Tongue (tissue), 1 donor: ENCODE measurements at regions not wholly inside any gene's neighbourhood (a gene's known extent, or its start where the extent isn't known, plus 50 kb on each side); places are given as distances from the start of the nearest gene placed in this dataset.
"Not testable (repeated sequence)": the region's sequence is repeated elsewhere in the genome, so short reads cannot be mapped to it uniquely, and the experiment has no call there.

ENCODE experiments used
- DNase-seq: peaks from one replicate; pipeline ENCODE4 v3.0.0-alpha.2; 2015

DNA sequence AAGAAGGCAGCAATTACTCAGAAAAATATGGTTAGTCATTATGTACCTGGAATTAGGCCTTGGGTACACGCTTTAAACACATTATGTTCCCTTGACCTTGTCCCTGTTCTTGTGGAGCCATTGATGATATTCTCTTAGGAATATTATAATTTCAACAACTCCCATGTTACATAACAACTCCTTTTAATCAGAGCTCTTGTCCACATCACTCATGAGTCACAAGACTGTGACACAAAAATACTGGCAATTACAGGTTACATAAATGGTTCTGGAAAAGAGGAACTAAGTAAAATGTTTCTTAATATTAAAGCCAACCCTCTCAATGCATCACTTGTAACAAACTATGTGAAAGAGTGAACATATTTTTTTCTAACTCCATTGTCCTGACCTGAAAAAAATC lies 143.8 kb upstream of the PCLO start:
- DNase-seq, result no peak

DNA sequence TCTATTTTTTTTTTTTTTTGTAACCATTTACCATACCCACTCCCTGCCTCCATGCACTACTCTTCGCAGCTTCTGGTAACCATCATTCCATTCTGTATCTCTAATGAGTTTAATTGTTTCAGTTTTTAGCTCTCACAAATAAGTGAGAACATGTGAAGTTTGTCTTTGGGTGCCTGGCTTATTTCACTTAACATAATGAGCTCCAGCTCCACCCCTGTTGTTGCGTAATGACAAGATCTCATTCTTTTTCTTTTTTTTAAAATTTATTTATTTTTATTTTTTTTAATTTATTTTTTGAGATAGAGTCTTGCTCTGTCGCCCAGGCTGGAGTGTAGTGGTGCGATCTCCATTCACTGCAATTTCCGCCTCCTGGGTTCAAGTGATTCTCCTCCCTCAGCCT lies 142.3 kb upstream of the PCLO start:
- DNase-seq, result no peak

DNA sequence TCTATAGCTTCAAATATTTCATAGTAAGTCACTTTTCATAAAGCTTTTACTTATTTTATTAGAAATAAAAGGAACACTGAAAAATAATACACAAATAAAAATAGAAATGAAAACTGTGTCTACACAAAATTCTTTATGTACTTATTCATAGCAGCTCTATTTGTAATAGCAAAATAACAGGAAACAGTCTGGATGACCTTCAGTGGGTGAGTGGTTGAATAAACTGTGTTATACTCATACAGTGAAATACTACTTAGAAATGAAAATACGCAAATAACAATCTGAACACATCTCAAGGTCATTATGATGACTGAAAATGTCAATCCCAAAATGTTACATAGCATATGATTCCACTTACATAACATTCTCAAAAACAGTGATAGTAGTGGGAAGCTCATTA lies 138.7 kb upstream of the PCLO start:
- no peak for DNase-seq

DNA sequence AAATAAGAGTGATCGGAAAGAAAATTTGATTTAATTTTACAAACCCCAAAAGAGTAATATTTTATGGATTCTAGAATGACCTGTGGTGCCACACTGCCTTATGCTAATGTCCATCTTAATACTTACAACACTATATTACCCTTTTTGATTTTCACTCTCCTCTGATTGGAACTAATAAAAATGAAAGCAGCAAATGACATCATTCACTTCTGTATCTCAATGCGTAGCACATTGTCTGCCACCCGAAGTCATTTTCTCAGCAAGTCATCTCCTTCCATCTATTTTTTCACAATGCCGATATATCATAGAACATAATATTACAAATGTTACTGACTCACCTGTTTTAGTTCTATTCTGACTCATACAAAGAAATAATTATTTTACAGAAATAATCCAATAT lies 127.5 kb upstream of the PCLO start:
- no peak for DNase-seq

DNA sequence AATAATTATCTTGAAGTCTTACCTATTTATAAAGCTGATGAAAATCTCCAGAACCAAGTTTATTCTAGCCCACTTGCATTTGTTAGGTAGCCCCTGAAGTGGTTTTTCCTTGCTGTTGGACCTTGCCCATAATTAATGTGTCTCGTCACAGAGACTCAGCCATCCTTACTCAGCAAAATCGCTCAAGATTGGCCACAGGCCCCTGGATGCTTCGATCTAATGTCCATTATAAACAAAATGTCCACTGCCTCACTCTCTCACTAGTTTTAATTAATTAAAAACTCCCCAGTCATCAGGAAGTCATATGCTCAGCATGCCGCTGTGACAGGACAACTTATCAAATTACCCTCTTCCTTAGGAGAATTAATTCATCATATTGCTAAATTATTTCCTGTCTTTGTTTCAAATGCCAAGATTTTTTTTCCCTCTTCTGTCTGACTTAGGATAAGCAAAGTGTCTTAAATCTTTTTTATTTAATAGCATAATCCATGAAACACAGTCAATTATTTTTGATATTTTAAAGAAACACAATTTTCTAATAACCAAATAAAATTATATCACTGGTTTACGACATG lies 126.8 kb upstream of the PCLO start:
- no peak for DNase-seq

DNA sequence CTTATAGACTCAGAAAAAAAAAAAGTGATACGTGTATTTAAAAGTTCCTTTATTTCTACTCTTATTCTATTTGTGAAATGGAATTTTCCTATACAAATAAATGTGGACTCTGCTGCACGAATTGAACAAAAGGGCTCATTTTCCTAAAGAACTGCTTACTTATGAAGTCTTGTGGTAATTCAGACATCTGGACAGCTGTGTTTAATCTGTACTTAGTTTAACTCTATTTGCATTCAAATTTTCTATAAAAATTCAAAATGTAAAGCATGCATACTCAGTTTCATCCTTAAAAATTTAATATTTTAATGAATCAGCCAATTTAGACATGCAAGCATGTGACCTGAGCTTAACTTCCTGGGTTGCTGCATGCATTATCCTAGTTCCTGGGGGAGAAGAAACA lies 118.0 kb upstream of the PCLO start:
- DNase-seq, result no peak

DNA sequence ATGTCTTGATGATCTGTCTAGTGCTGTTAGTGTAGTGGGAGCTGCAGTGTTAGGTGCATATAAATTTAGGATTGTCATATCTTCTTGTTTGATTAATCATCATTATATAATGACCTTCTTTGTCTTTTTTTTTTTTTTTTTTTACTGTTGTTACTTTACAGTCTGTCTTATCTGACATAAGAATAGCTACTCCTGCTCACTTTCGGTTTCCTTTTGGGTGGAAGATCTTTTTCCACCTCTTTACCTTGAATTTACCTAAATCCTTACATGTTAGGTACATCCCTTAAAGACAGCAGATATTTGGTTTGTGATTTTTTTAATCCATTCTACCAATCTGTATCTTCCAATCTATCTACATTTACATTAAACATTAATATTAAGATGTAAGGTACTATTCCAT lies 113.6 kb upstream of the PCLO start:
- no peak for DNase-seq

DNA sequence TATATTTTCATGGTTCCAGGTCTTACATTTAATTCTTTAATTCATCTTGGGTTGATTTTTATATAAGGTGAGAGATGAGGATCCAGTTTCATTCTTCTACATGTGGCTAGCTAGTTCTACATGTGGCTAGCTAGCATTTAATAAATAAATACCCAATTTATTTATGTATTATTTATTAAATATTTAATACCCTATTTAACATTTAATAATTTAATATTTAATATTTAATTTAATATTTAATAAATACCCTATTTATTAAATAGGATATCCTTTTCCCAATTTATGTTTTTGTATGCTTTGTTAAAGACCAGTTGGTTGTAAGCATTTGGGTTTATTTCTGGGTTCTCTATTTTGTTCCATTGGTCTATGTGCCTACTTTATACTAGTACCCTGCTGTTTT lies 111.0 kb upstream of the PCLO start:
- DNase-seq, result no peak

DNA sequence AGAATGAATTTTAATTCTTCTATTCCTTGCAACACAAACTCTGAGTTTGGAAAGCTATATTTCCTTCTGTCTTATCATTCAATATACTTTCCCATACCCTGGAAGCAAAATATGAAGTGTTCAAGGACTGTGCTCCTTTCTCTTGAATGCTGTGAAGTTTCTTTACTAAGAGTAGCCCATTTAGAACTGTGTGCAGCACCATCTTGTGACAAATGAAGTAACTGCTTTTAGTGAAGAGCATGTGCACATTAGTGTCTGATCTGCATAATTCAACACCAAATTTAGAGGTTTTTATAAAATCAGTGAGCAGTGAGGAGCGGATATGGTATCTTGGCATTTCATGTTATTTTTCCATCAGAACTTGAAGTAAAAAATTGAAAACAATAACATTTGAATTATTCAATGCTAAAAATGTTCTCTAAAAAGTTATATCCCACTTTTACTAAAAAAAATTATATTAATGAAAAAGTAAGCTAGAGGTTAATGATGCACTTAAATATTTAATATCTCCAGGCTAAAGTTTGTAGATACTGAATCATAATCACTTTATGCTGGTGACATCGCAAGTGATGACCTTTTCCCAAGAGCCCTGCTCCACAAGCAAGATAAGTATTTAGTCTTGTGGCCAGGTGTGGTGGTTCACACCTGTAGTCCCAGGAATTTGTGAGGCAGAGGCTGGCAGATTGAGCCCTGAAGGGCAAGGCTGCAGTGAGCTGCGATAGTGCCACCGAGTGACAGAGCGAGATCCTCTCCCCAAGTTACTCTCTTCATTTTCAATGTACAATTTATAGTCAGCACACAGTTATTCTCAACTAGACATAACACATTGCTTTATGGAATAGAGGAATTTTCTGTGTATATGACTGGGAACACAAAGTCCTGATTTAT lies 108.8 kb upstream of the PCLO start:
- peak; percentile 44 for DNase-seq

DNA sequence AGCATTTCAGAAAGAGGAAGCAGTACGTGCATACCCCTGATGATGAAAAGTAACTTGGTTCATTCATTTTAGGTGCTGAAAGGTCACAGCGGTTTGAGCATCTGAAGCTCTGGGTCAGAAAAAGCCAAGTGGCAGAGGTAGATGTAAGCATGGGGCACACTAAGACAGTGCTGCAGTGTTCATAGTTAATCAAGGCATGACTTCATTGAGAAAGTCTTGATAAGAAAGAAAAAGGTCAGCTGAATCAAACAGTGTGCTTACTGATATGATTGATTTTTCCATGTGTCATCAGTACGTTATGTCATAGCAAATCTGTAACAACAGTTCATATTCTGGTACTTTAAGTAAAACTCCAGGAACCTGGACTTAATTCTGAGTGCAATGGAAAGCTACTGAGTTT lies 107.7 kb upstream of the PCLO start:
- DNase-seq, result no peak

DNA sequence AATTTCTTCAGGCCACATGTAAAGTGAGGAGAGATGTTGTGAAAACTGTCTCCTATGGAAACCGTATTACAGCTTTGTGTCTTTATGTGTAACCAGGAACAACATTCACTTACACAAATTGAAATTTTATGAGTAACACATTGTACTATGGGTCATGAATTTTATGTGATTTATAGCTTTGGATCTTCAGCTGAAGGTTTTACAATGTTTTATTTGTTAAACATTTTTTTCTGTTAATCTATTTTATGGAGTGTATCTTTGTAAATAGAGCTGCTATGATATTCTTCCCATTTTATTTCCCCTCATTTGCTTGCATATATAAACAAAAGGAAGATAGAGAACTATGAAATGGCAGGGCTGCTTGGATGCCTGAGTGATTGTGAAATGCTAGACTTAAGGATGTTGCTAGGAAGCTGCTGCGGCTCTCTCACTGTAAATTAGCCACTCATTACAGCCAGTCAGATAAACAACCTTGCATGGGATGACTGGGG lies 104.5 kb upstream of the PCLO start:
- peak; percentile 2 for DNase-seq

DNA sequence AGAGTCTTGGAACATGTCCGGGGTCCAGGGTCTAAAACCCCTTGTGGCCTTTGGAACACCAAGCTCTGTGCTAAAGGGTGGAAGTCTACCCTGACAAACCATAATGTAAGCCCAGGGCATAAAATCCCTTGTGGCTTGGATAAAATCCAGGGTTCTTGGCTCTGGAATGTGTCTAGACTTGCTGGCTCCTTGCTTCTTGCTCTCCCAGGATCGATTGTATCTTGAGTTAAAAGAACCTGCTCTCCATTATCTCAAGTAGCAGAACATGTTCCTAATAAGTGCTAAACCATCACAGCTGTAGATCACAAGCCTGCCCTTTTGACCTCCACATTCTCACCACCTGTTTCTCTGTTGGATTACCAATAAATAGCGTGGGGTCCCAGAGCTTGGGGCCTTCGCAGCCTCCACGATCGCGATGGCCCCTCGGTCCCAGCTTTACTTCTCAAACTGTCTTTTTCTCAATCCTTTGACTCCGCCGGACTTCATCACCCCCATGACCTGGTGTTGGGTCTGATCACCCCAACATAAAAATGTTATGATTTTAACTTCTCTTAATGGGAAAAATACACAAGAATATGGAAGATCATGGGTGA lies 100.9 kb upstream of the PCLO start:
- not testable (repeated sequence) for DNase-seq

DNA sequence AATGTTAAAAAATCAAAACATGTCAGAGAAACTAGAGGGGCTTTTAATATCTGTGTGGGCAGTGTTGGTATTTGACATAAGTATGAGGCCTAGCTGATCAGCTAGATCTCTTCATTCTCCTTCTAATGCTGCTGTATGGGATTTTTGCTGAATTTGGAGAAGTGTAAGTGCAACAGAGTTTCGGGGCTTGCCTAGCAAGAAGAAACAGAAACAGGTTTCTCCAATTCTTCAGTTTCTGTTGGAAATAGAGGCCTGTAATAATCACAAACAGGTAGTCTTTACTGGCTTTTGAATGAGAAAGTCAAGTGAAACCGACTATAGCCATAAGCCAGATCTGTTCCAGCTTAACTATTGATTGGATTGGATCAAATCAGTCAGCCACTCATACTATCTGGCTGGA lies 96.4 kb upstream of the PCLO start:
- DNase-seq, result no peak

DNA sequence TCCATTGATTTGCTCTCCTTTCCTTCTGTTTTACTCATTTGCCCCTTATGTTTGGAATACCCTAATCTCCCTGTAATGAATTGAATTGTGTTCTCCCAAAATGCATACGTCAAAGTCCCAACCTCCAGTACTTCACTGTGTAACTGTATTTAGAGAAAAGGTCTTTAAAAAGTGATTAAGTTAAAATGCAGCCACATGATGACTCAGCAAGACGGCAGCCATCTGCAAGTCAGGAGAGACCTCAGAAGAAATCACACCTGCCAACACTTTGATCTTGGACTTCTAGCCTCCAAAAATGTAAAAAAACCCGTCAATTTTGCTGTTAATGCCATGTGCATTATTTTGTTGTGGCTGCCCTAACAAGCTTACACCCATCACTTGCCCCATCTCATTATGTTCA lies 85.3 kb upstream of the PCLO start:
- no peak for DNase-seq

DNA sequence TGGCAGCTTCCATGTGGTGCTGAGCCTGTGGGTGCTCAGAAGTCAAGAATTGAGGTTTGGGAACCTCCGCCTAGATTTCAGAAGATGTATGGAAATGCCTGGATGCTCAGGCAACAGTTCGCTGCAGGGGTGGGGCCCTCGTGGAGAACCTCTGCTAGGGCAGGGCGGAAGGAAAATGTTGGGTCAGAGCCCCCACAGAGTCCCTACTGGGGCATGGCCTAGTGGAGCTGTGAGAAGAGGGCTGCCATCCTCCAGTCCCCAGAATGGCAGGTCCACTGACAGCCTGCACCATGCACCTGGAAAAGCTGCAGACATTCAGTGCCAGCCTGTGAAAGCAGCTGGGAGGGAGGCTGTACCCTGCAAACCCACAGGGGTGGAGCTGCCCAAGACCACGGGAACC lies 56.5 kb upstream of the PCLO start:
- not testable (repeated sequence) for DNase-seq

DNA sequence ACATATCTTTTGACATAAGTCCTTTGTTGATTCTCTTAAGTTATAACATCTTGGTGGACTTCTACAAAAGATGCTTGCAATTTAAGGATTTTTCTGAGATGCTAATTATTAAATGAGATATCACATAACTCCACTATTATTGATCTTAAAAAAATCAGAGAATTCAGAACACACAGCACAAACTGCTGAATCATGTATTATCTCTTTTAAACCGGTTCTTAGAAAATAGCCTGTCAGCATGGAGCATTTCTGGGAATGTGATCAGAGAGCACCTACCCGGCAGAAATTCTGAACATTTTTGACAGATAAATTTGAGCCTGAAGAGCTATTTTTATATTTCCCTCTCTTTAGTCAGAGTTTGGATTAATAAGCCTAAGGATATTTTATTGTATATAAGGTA lies 50.2 kb upstream of the PCLO start:
- no peak for DNase-seq
